Hippocampal formation (tissue), 2 donors: ENCODE measurements at regions not wholly inside any gene's neighbourhood (a gene's known extent, or its start where the extent isn't known, plus 50 kb on each side); places are given as distances from the start of the nearest gene placed in this dataset.
"Not testable (repeated sequence)": the region's sequence is repeated elsewhere in the genome, so short reads cannot be mapped to it uniquely, and the experiment has no call there.

Experiments
- DNase-seq, 2 donors: peaks; one replicate each; lab custom pipeline; 2025; lab: John Stamatoyannopoulos, UW

DNA sequence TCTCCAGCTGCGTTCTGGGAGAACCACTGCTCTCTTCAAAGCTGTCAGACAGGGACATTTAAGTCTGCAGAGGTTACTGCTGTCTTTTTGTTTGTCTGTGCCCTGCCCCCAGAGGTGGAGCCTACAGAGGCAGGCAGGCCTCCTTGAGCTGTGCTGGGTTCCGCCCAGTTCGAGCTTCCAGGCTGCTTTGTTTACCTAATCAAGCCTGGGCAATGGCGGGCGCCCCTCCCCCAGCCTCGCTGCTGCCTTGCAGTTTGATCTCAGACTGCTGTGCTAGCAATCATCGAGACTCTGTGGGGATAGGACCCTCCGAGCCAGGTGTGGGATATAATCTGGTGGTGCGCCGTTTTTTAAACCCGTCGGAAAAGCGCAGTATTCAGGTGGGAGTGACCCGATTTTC lies 145.8 kb upstream of the FANCL start:
- DNase-seq: not testable (repeated sequence)

DNA sequence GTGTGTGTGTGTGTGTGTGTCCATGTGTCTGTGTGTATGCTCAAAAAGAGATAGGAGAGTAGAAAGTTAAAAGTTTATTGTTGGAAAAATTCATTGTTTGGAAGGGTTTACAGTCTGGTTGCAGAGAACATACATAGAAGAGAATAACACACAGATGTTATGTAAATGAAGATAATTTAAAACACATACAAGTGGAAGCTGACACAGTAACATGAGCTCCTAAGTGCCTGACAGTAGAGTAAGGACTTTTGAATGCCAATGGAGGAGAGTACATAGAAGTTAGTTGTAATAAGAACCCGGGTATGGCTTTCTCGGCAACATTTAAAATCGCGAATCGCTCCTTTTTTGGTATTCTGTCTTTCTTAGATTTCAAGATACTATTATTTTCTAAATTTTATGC lies 137.0 kb upstream of the FANCL start:
- no peak for DNase-seq

DNA sequence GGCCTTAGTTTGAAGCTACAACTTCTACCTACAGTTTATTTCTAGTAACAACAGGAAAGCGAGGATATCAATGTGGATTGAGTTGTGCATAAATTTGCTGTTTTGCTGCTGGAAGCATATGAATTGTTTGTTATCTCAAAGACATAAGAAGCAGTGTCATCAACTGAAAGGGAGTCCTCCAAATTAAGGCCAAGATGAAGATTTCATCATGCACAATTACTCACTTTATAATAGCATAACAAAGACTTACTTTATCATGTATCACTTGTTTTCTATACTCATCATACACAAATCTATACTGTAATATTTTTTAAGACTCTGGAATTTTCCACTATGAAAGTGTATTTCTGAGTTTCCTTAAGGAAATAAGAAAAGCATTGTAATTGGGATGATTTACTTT lies 136.1 kb upstream of the FANCL start:
- no peak for DNase-seq

DNA sequence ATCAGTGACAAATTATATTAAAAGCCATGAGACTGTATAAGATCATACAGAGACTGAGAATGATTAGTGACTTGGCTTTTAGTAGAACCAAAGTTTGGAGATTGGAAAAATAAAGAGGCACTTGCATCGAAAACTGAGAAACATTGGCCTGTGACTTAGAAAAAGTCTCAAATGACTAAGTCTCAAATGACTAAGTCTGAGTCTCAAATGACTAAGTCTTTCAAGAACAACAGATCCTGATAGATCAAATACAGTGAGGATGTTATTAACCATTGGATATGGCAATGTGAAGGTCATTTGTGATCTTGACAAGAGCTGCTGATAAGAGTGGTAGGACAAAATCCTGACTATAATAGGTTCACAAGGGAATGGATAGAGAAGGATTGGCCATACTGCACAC lies 135.5 kb upstream of the FANCL start:
- DNase-seq: no peak

DNA sequence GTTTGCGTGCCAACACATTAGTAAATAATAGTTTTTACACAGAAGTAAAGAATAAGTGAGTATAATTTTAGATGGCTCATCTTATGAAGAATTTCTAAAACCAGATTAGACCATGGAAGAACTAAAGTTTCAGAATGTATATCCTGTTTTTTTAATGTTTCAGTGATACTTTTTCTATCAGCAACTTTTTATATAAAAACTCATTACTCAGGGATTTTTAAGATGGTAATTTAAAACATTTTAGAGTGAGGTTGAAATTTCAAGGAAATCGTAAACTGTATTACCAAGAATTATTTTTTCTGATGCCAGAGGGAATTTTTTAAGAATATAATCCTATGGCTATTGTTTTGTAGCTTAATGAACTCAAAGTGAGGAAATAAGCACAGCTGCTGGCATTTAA lies 128.5 kb upstream of the FANCL start:
- no peak for DNase-seq

DNA sequence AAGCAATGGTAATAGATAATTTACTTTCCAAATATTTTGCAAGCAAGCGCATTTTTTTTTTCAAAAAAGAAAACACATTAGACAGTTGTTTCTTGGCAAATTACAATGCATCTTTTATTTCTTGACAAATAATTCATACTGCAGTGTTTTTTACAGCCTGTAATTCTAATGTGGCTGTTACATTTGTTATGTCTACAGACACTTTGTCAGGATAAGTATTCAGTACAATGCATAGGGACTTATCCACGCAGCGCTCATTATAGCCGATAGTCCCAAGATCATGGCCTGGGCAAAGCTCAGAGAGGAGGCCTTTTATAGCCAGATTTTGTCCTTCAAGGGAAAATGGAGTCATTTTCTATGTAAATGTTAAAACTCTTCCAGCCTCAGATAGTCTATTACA lies 123.0 kb upstream of the FANCL start:
- DNase-seq: no peak

DNA sequence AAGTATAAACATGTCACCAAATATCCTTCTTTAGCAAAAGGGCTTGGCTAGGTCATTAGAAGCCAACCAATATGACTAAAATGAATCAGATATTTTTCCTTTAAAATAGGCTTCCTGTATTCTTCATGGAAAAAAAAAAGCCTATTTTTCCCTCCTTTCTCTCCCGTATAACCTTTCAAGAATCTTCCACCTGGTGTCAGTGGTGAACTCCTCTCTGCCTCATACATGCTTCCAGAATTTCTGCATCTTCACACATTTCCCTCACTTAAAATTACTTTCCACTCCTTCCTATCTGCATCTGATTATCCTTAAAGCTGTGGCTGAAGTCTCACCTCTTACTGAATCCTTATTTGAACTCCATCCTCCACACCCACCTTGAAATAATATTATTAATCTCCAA lies 116.9 kb upstream of the FANCL start:
- no peak for DNase-seq

DNA sequence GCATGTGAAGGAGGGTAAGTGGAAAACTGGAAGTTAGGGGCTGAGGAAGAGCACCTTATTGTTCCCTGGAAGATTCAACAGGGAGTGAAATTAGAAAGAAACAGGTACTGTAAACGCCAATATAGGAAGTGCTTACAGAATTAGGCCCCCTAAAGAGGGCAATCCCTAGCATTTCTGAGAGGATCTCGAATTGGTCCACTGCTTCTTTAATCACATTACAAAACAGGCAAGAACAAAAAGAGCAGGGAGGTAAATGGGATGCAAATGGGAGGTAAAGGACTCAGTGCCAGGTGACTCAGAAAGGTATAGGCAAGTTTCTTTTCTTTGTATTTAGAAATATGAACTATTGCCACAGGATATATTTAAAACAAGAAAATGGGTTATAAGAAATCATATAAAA lies 116.4 kb upstream of the FANCL start:
- DNase-seq: no peak

DNA sequence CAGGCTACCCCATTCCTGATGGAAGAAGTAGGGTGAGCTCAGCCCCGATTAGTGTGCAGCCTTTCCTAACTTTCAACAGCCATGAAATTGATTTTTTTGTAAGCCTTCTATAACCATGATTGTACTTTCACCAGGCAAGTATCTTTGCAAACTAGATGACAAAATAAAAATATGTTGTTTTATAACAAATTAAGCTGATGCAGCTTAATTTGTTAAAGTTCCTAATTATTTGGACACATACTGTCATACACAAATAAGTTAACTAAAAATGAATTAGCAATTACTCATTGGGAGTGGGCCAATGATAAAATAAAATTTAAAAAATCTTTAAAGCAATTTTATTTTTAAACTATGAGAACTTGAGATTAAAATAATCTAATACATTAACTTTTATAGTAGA lies 113.1 kb upstream of the FANCL start:
- no peak for DNase-seq

DNA sequence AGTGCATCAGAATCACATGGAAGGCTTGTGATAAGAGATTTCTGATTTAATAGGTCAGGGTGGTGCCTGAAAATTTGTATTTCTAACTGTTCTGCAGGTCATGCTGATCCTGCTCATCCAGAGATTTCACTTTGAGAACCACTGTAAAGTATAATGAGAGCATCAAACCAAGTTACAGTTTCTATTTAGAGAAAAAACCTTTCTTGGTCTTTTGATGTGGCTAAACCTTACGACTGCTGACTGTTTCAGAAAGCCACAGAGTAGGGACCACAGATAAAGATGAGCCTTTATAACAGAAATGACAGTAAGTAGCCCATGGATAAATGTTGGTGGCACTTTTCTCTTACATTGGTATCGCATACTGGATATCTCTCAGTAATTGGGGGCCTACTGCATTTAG lies 109.4 kb upstream of the FANCL start:
- DNase-seq: no peak

DNA sequence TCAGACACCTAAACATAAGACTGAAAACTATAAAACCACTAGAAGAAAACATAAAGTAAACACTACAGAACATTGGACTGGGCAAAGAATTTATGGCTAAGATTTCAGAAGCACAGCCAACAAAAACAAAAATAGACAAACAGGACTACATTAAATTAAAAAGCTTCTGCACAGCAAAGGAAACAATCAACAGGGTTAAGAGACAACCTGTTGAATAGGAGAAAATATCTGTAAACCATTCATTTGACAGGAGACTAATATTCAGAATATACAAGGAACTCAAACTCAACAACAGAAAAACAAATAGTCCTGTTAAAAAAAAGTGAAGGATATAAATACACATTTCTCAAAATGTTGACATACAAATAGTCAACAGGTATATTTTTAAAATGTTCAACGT lies 106.7 kb upstream of the FANCL start:
- DNase-seq: no peak

DNA sequence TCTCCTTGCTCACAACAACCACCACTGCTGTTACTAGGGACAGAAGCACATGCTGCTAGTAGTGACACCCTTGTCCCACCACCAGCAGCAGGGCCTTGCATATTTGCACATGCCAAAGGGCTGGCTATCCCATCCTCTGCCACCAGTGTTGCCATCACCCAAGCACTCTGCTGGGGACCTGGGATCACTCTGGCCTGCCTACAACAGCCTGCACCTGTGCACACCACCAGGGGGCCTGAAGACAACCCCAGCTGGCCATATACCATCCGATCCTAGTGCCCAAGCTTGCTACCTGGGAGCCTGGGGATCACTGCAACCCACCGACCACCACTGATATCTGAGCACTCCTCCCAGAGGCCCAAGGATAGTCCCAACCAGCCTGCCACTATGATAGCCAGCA lies 99.9 kb upstream of the FANCL start:
- DNase-seq: no peak

DNA sequence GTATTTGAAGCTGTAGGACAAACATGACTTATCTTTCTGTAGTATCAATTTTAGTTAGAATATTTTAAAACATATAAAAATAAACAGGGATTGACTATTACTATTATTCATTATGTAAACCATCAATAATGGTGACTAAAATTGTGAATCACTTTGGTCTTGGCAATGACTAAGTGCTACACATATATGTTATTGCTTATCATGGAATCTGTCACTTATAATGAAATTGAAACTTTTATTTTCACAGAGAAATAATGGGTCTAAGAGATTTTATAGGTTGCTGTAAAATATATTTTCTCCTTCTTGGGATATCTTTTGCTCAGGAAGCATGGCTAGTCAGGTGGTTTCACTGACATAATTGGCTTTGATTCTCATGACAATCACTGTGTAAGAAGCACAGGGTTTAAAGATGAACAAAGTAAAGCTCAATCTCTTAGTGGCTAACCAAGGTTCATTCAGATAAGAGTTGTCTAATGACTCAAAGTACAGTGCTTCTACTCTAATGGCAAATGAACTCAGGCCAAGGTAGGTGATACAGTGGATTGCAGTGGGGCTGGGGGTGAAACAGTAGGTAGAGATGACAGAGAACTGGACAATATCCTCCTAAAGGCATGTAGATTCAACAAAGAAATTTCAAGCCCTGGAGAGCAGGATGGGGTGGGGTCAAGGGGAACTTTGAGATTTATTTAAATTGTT lies 98.6 kb upstream of the FANCL start:
- no peak for DNase-seq

DNA sequence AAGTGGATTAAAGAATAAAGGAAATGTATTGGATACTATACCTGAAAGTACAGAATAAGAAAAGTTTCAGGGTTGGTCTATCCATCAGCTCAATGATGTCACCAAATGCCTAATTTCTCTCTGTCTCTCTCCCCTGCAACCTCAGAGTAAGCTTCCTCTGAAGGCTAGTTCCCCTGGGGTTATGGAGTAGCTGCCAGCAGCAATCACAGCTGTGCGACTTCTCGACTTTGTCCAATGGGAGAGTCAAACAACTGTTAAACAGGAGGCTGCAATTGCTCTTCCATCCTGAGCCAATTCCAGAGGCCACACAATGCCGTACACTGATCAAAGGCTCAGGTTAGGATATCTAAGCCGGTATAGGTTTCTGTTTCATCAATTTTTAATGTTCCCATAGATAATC lies 95.3 kb upstream of the FANCL start:
- no peak for DNase-seq

DNA sequence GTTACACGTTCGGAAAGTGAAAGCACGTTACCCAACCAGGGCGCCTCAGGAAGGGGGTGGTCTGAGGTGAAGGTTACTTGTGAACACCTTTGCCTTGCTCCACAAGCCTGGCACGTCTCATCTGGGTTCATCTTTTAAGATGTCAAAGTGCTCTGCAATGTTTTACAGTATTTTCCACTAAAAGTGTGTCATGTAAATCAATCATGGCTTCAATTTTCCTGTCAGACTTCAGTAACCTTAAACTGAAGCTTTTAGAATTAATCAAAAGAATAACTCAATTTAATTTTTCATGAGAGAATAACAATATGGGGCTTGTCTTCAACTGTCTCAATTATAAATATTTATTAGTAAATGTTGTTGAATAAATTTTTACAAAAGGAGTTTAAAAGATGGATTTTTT lies 93.3 kb upstream of the FANCL start:
- DNase-seq: no peak

DNA sequence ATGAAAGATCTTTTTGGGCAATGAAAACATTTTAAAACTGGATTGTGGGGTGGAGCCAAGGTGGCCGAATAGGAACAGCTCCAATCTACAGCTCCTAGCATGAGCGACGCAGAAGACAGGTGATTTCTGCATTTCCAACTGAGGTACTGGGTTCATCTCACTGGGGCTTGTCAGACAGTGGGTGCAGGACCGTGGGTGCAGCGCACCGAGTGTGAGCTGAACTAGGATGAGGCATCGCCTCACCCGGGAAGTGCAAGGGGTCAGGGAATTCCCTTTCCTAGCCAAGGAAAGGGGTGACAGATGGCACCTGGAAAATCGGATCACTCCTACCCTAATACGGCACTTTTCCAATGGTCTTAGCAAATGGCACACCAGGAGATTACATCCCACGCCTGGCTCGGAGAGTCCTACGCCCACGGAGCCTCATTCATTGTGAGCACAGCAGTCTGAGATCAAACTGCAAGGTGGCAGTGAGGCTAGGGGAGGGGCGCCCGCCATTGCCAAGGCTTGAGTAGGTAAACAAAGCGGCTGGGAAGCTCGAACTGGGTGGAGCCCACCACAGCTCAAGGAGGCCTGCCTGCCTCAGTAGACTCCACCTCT lies 84.3 kb upstream of the FANCL start:
- not testable (repeated sequence) for DNase-seq

DNA sequence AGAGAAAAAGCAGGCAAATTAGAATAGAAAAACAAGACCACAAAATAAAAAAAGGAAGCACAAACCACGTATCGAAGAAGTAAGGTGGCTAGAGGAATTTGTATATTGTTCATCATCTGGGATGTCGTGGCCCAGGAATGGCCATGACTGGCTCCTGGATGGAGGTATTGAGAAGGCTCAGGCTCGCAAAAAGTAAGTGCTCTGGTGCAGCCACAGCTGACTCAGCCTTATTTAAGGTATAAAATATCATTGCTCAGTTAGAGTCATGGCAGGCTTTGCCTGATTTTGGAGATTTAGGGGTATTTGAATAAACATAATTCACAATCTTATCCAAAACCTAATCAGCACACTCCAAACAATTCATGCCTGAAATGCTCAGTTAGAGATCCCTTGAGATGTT lies 78.4 kb upstream of the FANCL start:
- DNase-seq: no peak

DNA sequence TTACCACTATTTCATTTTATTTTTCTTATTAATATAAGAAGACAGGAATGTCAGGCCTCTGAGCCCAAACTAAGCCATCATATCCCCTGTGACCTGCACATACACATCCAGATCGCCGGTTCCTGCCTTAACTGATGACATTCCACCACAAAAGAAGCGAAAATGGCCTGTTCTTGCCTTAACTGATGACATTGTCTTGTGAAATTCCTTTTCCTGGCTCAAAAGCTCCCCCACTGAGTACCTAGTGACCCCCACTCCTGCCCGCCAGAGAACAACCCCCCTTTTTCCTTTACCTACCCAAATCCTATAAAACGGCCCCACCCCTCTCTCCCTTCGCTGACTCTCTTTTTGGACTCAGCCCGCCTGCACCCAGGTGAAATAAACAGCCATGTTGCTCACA lies 77.8 kb upstream of the FANCL start:
- not testable (repeated sequence) for DNase-seq

DNA sequence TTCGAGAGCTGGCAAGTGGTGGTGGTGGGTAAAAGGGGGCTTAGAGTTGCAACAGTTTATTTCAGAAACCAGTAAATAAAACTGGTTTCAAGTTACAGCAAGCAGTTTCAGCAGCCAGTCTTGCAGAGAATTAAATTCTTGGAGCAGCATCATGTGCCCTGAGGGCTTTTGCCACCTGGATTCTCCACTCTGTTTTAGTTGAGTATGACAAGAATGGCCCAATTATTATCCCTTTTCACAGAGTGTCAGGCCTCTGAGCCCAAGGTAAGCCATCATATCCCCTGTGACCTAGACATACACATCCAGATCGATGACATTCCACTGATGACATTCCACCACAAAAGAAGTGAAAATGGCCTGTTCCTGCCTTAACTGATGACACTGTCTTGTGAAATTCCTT lies 72.8 kb upstream of the FANCL start:
- DNase-seq: no peak

DNA sequence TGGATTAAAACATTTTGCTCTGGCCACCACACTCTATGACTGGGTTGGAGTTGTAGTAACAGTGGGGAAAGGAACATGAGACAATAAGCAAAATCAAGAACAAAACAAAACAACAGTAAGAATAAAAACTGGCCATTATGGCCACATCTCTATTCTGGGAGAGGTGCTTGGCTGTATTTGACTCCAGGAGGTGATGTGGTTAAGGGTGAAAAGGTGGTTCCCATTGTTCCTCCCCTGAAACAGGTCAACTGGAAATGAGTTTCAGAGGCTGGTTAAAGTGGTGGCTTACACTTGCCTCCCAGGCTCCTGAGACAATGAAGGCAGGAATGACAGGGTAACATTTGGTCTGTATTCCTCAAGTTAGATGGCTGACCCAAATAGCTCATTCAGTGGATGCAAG lies 67.3 kb upstream of the FANCL start:
- no peak for DNase-seq

DNA sequence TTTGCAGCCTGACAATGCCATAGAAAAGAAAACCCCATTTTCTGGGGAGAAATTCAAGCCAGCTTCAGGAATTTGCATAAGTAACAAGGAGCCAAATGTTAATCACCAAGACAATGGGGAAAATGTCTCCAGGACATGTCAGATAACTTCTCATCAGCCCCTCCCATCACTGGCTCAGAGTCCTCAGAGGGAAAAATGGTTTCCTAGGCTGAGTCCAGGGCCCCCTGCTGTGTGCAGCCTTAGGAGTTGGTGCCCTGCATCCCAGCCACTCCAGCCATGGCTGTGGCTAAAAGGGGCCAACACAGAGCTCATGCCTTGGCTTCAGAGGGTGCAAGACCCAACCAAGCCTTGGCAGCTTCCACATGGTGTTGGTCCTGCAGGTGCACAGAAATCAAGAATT lies 63.7 kb upstream of the FANCL start:
- no peak for DNase-seq

DNA sequence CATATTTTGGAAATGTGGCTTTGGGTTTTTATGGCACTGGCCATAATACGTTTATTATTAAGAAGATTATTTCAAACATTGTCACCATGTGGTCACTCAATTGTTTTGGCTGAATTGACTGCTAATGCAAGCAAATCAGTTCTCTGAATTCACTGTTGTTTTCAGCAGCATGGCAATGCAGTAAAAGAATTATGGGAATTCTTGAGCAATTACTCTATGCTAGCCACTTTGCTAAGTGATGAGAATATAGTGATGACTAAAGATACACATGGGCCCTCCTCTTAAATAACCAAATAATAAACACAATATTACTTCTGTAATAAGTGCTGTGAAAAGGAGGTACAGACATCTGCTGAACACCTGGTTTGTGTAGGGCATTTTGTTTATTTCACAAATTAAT lies 58.0 kb upstream of the FANCL start:
- no peak for DNase-seq

DNA sequence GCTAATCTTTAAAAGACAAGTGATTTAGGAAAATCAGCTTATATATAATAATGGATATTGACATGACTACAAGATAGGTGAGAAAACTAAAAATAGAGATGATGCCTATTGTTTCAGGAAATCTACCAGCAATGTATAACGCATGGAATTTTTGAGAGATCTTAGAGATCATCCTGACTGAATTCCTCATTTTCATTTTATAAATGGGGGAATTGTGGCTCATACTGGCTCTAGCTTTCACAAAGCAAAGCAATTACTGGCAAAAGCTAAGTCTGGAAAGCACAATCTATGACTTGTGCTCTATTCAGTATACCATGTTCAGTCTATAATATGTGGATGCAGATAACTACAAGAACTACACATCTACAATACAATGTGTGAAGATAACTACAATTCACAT lies 51.9 kb upstream of the FANCL start:
- DNase-seq: peak in 1 of 2 donors; percentile 43

DNA sequence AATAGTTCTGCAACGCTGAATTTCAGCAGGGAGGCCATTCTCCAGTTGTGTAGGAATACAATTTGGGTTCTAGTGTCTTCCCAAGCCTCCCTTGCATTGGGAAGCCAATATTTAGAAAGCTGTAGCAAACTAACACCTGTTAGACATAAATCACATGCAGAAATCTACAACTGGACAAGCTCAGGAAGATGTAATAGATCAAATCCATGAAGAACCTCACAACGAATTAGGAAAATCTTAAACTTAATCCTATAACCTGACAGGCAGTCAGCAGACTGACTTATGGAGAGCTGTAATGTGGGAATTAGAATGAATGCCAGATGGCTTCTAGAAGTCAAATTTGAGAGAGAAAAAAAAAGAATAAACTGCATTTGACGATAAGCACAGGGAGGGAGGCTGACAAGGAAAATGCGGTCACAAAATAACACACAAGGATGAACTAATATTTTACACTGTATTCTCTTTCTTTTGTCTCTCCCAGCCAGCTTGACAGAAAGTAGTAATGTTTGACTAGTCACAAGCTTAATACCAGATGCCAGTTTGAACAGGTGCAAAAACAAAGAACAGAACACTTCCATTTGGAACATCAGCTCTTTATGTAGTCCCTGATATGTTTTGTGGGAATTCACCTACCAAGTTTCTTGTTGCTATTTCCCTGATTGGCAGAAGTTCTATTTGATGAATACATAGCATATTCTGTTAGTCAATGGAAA lies 50.8 kb upstream of the FANCL start:
- DNase-seq: no peak
